ENCODE measurements at regions not wholly inside any gene's neighbourhood (a gene's known extent, or its start where the extent isn't known, plus 50 kb on each side); places are given as distances from the start of the nearest gene placed in this dataset.

- WGBS (ENCODE audit: insufficient coverage, low coverage, missing lambda C conversion rate): 0% methylated on average over 5 of the region's 5 CpGs
- H2AFZ ChIP-seq (ENCODE audit: low read depth, low read length): no peak overlapping the region
- FAIRE-seq (no peak), ATAC-seq (no peak), DNase-seq (ENCODE audit: extremely low read depth in 1 of 4, low spot score in 3 of 4) (no peak)
- ChIA-PET POLR2A (no interaction called here), CTCF (ENCODE audit: low intra/inter-chr PET ratio) (interaction anchor here (0.6 kb wide), 1 partner anchor 420 kb away, joined by 3 read pairs; no protein-coding TSS in a partner anchor)
- H3K9me1 ChIP-seq (ENCODE audit: control insufficient read depth, insufficient read depth, low read length): no peaks in the 10 kb centered on the region
- no peaks in the 10 kb centered on the region for H3K9me3 ChIP-seq (replicated peaks; ENCODE audit: control insufficient read depth, insufficient read depth, low read depth, low read length)
- no peaks in the 10 kb centered on the region for H3K36me3 ChIP-seq (ENCODE audit: control insufficient read depth, insufficient read depth, low read length)
- no peaks in the 10 kb centered on the region for H3K4me1 ChIP-seq (replicated peaks in 1 of 2; ENCODE audit: control insufficient read depth in 2 of 2, insufficient read depth in 2 of 2, low read length in 2 of 2)
- H3K4me2 ChIP-seq (ENCODE audit: insufficient read depth, low read length): no peak overlapping the region
- in situ Hi-C loops (cut with MboI): no loop called here
- BruUV-seq (replicated peaks): no TSS peak
- no peaks in the 10 kb centered on the region for H3K79me2 ChIP-seq (ENCODE audit: control insufficient read depth, insufficient read depth, low read length)
- H3K27ac ChIP-seq (ENCODE audit: extremely low read depth, low read depth, low read length): no peak overlapping the region
- intact Hi-C loops (cut with micrococcal nuclease): no loop called here
- no peak overlapping the region for H3K4me3 ChIP-seq
- no peak overlapping the region for H3K9ac ChIP-seq (ENCODE audit: insufficient read depth in 1 of 2, low read depth in 2 of 2, low read length in 2 of 2)
- H4K20me1 ChIP-seq (replicated peaks; ENCODE audit: control insufficient read depth, insufficient read depth, low read length): no peaks in the 10 kb centered on the region
- H3K27me3 ChIP-seq (ENCODE audit: control insufficient read depth in 2 of 2, insufficient read depth in 2 of 2, low read length in 2 of 2): no peaks in the 10 kb centered on the region
- no peak for TF ChIP-seq ZNF395 (CRISPR knock-in tag; IDR thresholded peaks at IDR 0.05)
- TF ChIP-seq RAD21 (CRISPR knock-in tag; conservative IDR thresholded peaks at IDR 0.05 in 1 of 2, IDR thresholded peaks at IDR 0.05 in 1 of 2): no peak
- no peak for TF ChIP-seq BRD4 (IDR thresholded peaks at IDR 0.05)
- no peak for TF ChIP-seq BRD9 (IDR thresholded peaks at IDR 0.05; ENCODE audit: low read depth, partially characterized antibody)
- no peak for TF ChIP-seq POLR2G (IDR thresholded peaks at IDR 0.05; ENCODE audit: low read depth, low read length)
- TF ChIP-seq MAFG (tag; conservative IDR thresholded peaks at IDR 0.05): no peak
- TF ChIP-seq NR1H2 (CRISPR knock-in tag; IDR thresholded peaks at IDR 0.05): no peak
- TF ChIP-seq, protein P1, sequence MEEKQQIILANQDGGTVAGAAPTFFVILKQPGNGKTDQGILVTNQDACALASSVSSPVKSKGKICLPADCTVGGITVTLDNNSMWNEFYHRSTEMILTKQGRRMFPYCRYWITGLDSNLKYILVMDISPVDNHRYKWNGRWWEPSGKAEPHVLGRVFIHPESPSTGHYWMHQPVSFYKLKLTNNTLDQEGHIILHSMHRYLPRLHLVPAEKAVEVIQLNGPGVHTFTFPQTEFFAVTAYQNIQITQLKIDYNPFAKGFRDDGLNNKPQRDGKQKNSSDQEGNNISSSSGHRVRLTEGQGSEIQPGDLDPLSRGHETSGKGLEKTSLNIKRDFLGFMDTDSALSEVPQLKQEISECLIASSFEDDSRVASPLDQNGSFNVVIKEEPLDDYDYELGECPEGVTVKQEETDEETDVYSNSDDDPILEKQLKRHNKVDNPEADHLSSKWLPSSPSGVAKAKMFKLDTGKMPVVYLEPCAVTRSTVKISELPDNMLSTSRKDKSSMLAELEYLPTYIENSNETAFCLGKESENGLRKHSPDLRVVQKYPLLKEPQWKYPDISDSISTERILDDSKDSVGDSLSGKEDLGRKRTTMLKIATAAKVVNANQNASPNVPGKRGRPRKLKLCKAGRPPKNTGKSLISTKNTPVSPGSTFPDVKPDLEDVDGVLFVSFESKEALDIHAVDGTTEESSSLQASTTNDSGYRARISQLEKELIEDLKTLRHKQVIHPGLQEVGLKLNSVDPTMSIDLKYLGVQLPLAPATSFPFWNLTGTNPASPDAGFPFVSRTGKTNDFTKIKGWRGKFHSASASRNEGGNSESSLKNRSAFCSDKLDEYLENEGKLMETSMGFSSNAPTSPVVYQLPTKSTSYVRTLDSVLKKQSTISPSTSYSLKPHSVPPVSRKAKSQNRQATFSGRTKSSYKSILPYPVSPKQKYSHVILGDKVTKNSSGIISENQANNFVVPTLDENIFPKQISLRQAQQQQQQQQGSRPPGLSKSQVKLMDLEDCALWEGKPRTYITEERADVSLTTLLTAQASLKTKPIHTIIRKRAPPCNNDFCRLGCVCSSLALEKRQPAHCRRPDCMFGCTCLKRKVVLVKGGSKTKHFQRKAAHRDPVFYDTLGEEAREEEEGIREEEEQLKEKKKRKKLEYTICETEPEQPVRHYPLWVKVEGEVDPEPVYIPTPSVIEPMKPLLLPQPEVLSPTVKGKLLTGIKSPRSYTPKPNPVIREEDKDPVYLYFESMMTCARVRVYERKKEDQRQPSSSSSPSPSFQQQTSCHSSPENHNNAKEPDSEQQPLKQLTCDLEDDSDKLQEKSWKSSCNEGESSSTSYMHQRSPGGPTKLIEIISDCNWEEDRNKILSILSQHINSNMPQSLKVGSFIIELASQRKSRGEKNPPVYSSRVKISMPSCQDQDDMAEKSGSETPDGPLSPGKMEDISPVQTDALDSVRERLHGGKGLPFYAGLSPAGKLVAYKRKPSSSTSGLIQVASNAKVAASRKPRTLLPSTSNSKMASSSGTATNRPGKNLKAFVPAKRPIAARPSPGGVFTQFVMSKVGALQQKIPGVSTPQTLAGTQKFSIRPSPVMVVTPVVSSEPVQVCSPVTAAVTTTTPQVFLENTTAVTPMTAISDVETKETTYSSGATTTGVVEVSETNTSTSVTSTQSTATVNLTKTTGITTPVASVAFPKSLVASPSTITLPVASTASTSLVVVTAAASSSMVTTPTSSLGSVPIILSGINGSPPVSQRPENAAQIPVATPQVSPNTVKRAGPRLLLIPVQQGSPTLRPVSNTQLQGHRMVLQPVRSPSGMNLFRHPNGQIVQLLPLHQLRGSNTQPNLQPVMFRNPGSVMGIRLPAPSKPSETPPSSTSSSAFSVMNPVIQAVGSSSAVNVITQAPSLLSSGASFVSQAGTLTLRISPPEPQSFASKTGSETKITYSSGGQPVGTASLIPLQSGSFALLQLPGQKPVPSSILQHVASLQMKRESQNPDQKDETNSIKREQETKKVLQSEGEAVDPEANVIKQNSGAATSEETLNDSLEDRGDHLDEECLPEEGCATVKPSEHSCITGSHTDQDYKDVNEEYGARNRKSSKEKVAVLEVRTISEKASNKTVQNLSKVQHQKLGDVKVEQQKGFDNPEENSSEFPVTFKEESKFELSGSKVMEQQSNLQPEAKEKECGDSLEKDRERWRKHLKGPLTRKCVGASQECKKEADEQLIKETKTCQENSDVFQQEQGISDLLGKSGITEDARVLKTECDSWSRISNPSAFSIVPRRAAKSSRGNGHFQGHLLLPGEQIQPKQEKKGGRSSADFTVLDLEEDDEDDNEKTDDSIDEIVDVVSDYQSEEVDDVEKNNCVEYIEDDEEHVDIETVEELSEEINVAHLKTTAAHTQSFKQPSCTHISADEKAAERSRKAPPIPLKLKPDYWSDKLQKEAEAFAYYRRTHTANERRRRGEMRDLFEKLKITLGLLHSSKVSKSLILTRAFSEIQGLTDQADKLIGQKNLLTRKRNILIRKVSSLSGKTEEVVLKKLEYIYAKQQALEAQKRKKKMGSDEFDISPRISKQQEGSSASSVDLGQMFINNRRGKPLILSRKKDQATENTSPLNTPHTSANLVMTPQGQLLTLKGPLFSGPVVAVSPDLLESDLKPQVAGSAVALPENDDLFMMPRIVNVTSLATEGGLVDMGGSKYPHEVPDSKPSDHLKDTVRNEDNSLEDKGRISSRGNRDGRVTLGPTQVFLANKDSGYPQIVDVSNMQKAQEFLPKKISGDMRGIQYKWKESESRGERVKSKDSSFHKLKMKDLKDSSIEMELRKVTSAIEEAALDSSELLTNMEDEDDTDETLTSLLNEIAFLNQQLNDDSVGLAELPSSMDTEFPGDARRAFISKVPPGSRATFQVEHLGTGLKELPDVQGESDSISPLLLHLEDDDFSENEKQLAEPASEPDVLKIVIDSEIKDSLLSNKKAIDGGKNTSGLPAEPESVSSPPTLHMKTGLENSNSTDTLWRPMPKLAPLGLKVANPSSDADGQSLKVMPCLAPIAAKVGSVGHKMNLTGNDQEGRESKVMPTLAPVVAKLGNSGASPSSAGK (IDR thresholded peaks at IDR 0.05): no peak
- no peak for TF ChIP-seq RFX1 (IDR thresholded peaks at IDR 0.05)
- no peak for TF ChIP-seq GABPA (tag; conservative IDR thresholded peaks at IDR 0.05; ENCODE audit: low read depth)
- no peak for TF ChIP-seq ZNF217 (CRISPR knock-in tag; IDR thresholded peaks at IDR 0.05)
- no peak for TF ChIP-seq HDAC6 (IDR thresholded peaks at IDR 0.05; ENCODE audit: low read depth, low read length)
Observed at GRCh38 chr6:102582569-102582968, 1189.1 kb downstream of the GRIK2 start.
